ENCODE measurements at regions not wholly inside any gene's neighbourhood (a gene's known extent, or its start where the extent isn't known, plus 50 kb on each side); places are given as distances from the start of the nearest gene placed in this dataset.

- TF ChIP-seq CTCF (IDR thresholded peaks at IDR 0.05) (no peak), POLR2A (IDR thresholded peaks at IDR 0.05) (no peak)
Observed at GRCh38 chr15:75117993-75118392, 83.7 kb upstream of the C15orf39 start.

All from lower leg skin (tissue), 3 donors.